ENCODE measurements at regions not wholly inside any gene's neighbourhood (a gene's known extent, or its start where the extent isn't known, plus 50 kb on each side); places are given as distances from the start of the nearest gene placed in this dataset.

DNA sequence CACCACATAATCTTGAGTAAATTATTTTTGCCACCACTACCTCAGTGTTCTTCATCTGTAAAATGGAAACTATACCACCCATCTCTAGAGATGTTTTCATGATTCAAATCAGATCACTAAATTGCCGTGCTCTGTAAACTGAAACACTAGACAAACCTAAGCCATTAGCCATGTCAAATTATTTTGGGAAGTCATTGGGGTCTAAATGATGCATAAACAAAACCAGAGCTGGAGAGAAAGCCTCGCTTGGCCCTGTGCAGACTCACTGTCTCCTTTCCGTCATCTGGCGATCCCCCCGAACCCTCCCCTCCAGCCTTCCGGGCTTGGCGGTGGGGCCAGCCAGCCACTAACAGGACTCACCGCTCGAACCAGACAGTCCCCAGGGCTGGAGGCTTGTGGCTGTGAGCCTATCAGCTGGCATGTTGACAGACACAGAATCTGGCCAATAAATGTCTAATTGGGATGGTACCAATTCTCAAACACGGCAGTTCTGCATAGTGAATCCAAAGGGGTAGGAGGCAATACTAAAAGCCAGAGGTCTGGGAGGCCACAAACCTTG, 256.5 kb downstream of the SEC61B start:
- Histone ChIP-seq H3K4me1 (no peaks in the 10 kb centered on the region), H3K9me3 (no peaks in the 10 kb centered on the region), H3K4me3 (no peak overlapping the region), H3K27me3 (no peaks in the 10 kb centered on the region), H3K27ac (no peak overlapping the region), H3K36me3 (no peaks in the 10 kb centered on the region)
- TF ChIP-seq POLR2A (IDR thresholded peaks at IDR 0.05) (no peak), POLR2AphosphoS5 (IDR thresholded peaks at IDR 0.05; ENCODE audit: insufficient read depth in 1 of 2, low read depth in 1 of 2) (no peak)
- TF ChIP-seq, protein P1, sequence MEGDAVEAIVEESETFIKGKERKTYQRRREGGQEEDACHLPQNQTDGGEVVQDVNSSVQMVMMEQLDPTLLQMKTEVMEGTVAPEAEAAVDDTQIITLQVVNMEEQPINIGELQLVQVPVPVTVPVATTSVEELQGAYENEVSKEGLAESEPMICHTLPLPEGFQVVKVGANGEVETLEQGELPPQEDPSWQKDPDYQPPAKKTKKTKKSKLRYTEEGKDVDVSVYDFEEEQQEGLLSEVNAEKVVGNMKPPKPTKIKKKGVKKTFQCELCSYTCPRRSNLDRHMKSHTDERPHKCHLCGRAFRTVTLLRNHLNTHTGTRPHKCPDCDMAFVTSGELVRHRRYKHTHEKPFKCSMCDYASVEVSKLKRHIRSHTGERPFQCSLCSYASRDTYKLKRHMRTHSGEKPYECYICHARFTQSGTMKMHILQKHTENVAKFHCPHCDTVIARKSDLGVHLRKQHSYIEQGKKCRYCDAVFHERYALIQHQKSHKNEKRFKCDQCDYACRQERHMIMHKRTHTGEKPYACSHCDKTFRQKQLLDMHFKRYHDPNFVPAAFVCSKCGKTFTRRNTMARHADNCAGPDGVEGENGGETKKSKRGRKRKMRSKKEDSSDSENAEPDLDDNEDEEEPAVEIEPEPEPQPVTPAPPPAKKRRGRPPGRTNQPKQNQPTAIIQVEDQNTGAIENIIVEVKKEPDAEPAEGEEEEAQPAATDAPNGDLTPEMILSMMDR (IDR thresholded peaks at IDR 0.05), result no peak
- DNase-seq (ENCODE audit: extremely low spot score in 2 of 2), result no peak
- intact Hi-C loops (cut with DNase I), result no loop called here

DNA sequence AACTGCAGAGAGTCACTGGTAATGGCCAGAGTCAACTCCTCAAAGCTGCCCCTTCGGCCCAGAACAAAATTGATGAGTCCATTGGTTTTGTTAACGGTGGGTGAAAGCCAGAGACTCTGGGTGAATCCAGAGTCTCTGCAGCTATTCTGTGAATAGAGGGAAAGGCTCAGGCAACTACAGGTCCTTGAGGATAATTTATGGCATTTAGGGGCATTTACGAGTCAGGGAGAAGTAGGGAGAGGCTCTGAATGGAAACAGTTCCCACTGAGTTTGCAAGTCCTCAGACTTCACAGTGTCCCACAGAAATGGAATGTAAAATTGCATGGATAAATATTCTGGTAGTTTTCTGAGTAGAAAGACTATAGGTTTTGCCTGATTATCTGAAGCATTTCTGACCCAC, 257.8 kb downstream of the SEC61B start:
- Histone ChIP-seq H3K9me3 (no peaks in the 10 kb centered on the region), H3K4me1 (no peaks in the 10 kb centered on the region), H3K4me3 (no peak overlapping the region), H3K36me3 (no peaks in the 10 kb centered on the region), H3K27ac (no peak overlapping the region), H3K27me3 (no peaks in the 10 kb centered on the region)
- intact Hi-C loops (cut with DNase I), result no loop called here
- TF ChIP-seq POLR2AphosphoS5 (IDR thresholded peaks at IDR 0.05; ENCODE audit: insufficient read depth in 1 of 2, low read depth in 1 of 2), result no peak
- no peak for TF ChIP-seq POLR2A (IDR thresholded peaks at IDR 0.05)
- TF ChIP-seq, protein P1 (IDR thresholded peaks at IDR 0.05), result no peak
- DNase-seq (ENCODE audit: extremely low spot score in 2 of 2), result no peak

DNA sequence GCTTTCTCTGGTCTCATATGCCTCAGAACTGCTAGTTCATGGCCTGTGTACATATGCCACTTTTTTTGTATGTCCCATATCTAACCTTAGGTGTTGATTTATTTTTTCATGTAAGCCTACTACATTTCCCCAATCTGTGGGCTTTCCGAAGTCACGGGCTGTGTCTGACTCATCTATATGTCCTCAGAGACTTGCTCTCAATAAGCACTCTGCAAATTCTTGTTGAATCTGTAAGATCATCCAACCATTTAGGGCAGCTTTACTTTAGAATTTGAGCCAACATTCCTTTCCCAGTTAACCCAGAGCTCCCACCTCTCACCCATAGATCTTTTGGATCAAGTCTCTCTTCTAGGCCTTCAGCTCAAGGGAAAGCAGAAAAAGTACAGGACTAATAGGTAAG, 263.4 kb downstream of the SEC61B start:
- TF ChIP-seq, protein P1 (IDR thresholded peaks at IDR 0.05), result no peak
- no peak for TF ChIP-seq POLR2AphosphoS5 (IDR thresholded peaks at IDR 0.05; ENCODE audit: insufficient read depth in 1 of 2, low read depth in 1 of 2)
- no peak for TF ChIP-seq POLR2A (IDR thresholded peaks at IDR 0.05)
- no peak overlapping the region for H3K4me3 ChIP-seq
- H3K4me1 ChIP-seq, result no peaks in the 10 kb centered on the region
- no peaks in the 10 kb centered on the region for H3K9me3 ChIP-seq
- intact Hi-C loops (cut with DNase I), result no loop called here
- no peak for DNase-seq (ENCODE audit: extremely low spot score in 2 of 2)
- H3K27ac ChIP-seq, result no peak overlapping the region
- no peaks in the 10 kb centered on the region for H3K36me3 ChIP-seq
- no peaks in the 10 kb centered on the region for H3K27me3 ChIP-seq

GRCh38 chr9:99486684-99487083, 264.6 kb downstream of the SEC61B start:
- intact Hi-C loops (cut with DNase I), result no loop called here

More at GRCh38 chr9:99486684-99487083, 264.6 kb downstream of the SEC61B start:
- TF ChIP-seq POLR2A (IDR thresholded peaks at IDR 0.05) (no peak), POLR2AphosphoS5 (IDR thresholded peaks at IDR 0.05; ENCODE audit: insufficient read depth in 1 of 2, low read depth in 1 of 2) (no peak)
- TF ChIP-seq, protein P1 (IDR thresholded peaks at IDR 0.05), result no peak
- DNase-seq (ENCODE audit: extremely low spot score in 2 of 2), result no peak
- Histone ChIP-seq H3K36me3 (no peaks in the 10 kb centered on the region), H3K27ac (no peak overlapping the region), H3K4me1 (no peaks in the 10 kb centered on the region), H3K27me3 (no peaks in the 10 kb centered on the region), H3K4me3 (no peak overlapping the region), H3K9me3 (no peaks in the 10 kb centered on the region)

Data from vagina (tissue), 2 donors.